ENCODE measurements at regions not wholly inside any gene's neighbourhood (a gene's known extent, or its start where the extent isn't known, plus 50 kb on each side); places are given as distances from the start of the nearest gene placed in this dataset.
"Not testable (repeated sequence)": the region's sequence is repeated elsewhere in the genome, so short reads cannot be mapped to it uniquely, and the experiment has no call there.

DNA sequence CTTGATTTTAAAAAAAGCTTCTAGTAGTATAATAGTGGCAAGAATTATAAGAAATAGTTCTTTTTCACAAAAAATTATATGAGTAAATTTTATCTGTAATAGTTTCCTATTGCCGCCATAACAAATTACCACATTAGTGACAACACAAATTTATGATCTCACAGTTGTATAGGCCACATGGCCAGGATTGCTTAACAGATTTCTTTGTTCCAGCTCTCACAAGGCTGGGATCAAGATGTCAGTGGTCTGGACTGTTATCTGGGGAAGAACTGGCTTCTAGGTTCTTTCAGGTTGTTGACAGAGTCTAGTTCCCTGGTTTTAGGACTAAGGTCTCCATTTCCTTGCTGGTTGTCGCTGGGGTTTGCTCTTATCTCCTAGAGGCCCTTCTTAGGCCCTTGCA lies 236.4 kb downstream of the USP25 start:
- Histone ChIP-seq H3K4me3 (ENCODE audit: control insufficient read depth in 1 of 2, extremely low read depth in 1 of 2, low read length in 1 of 2) (no peak overlapping the region), H3K27ac (ENCODE audit: low read length) (no peak overlapping the region), H3K9me3 (no peaks in the 10 kb centered on the region), H3K36me3 (ENCODE audit: control insufficient read depth in 2 of 2, extremely low read depth in 1 of 2, insufficient read depth in 1 of 2, low read length in 1 of 2) (no peaks in the 10 kb centered on the region), H3K27me3 (replicated peaks in 1 of 2; ENCODE audit: control insufficient read depth in 2 of 2, extremely low read depth in 1 of 2, insufficient read depth in 2 of 2, low read length in 1 of 2) (no peaks in the 10 kb centered on the region), H3K4me1 (ENCODE audit: control insufficient read depth in 1 of 2, extremely low read depth in 1 of 2, insufficient read depth in 2 of 2, low read length in 2 of 2) (no peaks in the 10 kb centered on the region)
- CTCF ChIA-PET = no interaction called here
- H3K27me3 Mint-ChIP-seq = peaks cover 1 to 3% of the 10 kb centered on the region in 2 donors
- H3K36me3 Mint-ChIP-seq = no peaks in the 10 kb centered on the region
- DNase-seq = no peak
- no peaks in the 10 kb centered on the region for H3K9me3 Mint-ChIP-seq
- POLR2A ChIA-PET = no interaction called here
- H3K4me3 Mint-ChIP-seq = no peak overlapping the region
- no CpG with 5 or more reads among the region's 2 CpGs for WGBS (ENCODE audit: insufficient coverage)
- H3K4me1 Mint-ChIP-seq = no peaks in the 10 kb centered on the region
- no peak for ATAC-seq (replicated peaks in 1 of 4)
- H3K27ac Mint-ChIP-seq = no peak overlapping the region

DNA sequence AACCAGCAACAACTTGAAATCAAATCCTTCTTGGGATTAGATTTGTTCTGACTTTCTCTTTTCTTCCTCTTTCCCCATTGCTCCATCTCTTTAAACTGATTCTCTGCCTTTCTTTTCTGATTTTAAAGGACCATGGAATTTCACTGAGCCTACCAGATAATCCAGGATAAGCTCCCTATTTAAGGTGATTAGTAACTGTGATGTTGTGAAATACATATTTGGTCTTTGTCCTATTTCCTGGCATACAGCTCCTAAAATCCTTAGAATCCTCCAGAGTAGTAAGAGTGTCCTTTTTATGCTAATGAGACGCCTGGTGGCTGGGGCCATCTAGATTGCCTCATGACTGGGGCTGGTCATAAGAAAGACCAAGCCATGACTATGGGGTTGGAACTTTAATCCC lies 236.9 kb downstream of the USP25 start:
- POLR2A ChIA-PET = no interaction called here

GRCh38 chr21:15967661-15968060 lies 237.9 kb downstream of the USP25 start:
- Mint-ChIP-seq H3K27ac (no peak overlapping the region), H3K4me3 (no peak overlapping the region), H3K4me1 (no peaks in the 10 kb centered on the region), H3K36me3 (no peaks in the 10 kb centered on the region), H3K9me3 (no peaks in the 10 kb centered on the region), H3K27me3 (peaks cover 0 to 3% of the 10 kb centered on the region in 2 donors)
- Histone ChIP-seq H3K27ac (ENCODE audit: low read length) (no peak overlapping the region), H3K27me3 (replicated peaks in 1 of 2; ENCODE audit: control insufficient read depth in 2 of 2, extremely low read depth in 1 of 2, insufficient read depth in 2 of 2, low read length in 1 of 2) (no peaks in the 10 kb centered on the region), H3K9me3 (no peaks in the 10 kb centered on the region), H3K4me3 (ENCODE audit: control insufficient read depth in 1 of 2, extremely low read depth in 1 of 2, low read length in 1 of 2) (no peak overlapping the region), H3K36me3 (ENCODE audit: control insufficient read depth in 2 of 2, extremely low read depth in 1 of 2, insufficient read depth in 1 of 2, low read length in 1 of 2) (no peaks in the 10 kb centered on the region), H3K4me1 (ENCODE audit: control insufficient read depth in 1 of 2, extremely low read depth in 1 of 2, insufficient read depth in 2 of 2, low read length in 2 of 2) (no peaks in the 10 kb centered on the region)
- CTCF ChIA-PET = no interaction called here
- POLR2A ChIA-PET = no interaction called here
- WGBS (ENCODE audit: insufficient coverage) = no CpG with 5 or more reads among the region's 5 CpGs
- ATAC-seq (replicated peaks in 1 of 4) (no peak), DNase-seq (no peak)

More for the DNA sequence above, 236.9 kb downstream of the USP25 start:
- ATAC-seq (replicated peaks in 1 of 4) (no peak), DNase-seq (no peak)
- no peaks in the 10 kb centered on the region for H3K9me3 Mint-ChIP-seq
- Histone ChIP-seq H3K9me3 (no peaks in the 10 kb centered on the region), H3K4me3 (ENCODE audit: control insufficient read depth in 1 of 2, extremely low read depth in 1 of 2, low read length in 1 of 2) (no peak overlapping the region), H3K36me3 (ENCODE audit: control insufficient read depth in 2 of 2, extremely low read depth in 1 of 2, insufficient read depth in 1 of 2, low read length in 1 of 2) (no peaks in the 10 kb centered on the region), H3K27ac (ENCODE audit: low read length) (no peak overlapping the region), H3K4me1 (ENCODE audit: control insufficient read depth in 1 of 2, extremely low read depth in 1 of 2, insufficient read depth in 2 of 2, low read length in 2 of 2) (no peaks in the 10 kb centered on the region), H3K27me3 (replicated peaks in 1 of 2; ENCODE audit: control insufficient read depth in 2 of 2, extremely low read depth in 1 of 2, insufficient read depth in 2 of 2, low read length in 1 of 2) (no peaks in the 10 kb centered on the region)
- CTCF ChIA-PET = interaction anchor here in 1 of 2 donors (0.5 kb wide), 1 partner anchor 86 kb away, joined by 3 read pairs; no protein-coding TSS in a partner anchor
- no peak overlapping the region for H3K27ac Mint-ChIP-seq
- H3K4me3 Mint-ChIP-seq = no peak overlapping the region
- no peaks in the 10 kb centered on the region for H3K4me1 Mint-ChIP-seq
- peaks cover 0 to 3% of the 10 kb centered on the region in 2 donors for H3K27me3 Mint-ChIP-seq
- no peaks in the 10 kb centered on the region for H3K36me3 Mint-ChIP-seq
- no CpG with 5 or more reads among the region's 1 CpG for WGBS (ENCODE audit: insufficient coverage)

DNA sequence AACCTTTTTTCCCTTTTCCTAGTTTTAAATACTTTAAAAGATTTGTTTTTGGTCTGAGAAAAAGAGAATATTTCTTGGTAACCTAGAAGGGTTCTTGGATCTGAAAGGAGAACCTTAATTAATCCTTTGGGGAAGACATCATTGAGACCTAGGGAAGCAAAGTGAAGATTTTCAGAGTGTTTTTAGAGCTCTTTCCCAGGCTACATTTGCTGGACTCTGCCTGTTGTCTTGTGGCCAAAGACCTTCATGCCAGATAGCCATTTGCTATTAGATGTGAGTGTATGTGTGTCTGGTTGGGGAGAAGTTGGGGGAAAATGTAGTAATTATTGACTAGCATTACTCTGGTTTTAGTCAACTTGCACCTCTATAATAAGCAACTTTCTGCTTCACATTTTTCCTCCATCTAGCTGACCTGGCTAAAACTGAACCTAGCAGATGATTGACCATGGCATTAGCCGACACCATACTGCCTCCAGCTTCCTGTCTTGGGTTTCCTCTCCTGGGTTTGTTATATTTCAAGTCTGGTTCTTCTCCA lies 239.1 kb downstream of the USP25 start:
- no CpG with 5 or more reads among the region's 1 CpG for WGBS (ENCODE audit: insufficient coverage)
- ATAC-seq (replicated peaks in 1 of 4) (no peak), DNase-seq (no peak)
- Mint-ChIP-seq H3K9me3 (no peaks in the 10 kb centered on the region), H3K4me1 (no peaks in the 10 kb centered on the region), H3K27me3 (peaks cover 3% of the 10 kb centered on the region in 2 donors), H3K4me3 (no peak overlapping the region), H3K27ac (no peak overlapping the region), H3K36me3 (no peaks in the 10 kb centered on the region)
- no peak overlapping the region for H3K4me3 ChIP-seq (ENCODE audit: control insufficient read depth in 1 of 2, extremely low read depth in 1 of 2, low read length in 1 of 2)
- ChIA-PET CTCF (no interaction called here), POLR2A (no interaction called here)
- H3K27me3 ChIP-seq (replicated peaks in 1 of 2; ENCODE audit: control insufficient read depth in 2 of 2, extremely low read depth in 1 of 2, insufficient read depth in 2 of 2, low read length in 1 of 2) = no peaks in the 10 kb centered on the region
- H3K9me3 ChIP-seq = no peaks in the 10 kb centered on the region
- H3K36me3 ChIP-seq (ENCODE audit: control insufficient read depth in 2 of 2, extremely low read depth in 1 of 2, insufficient read depth in 1 of 2, low read length in 1 of 2) = no peaks in the 10 kb centered on the region
- no peak overlapping the region for H3K27ac ChIP-seq (ENCODE audit: low read length)
- H3K4me1 ChIP-seq (ENCODE audit: control insufficient read depth in 1 of 2, extremely low read depth in 1 of 2, insufficient read depth in 2 of 2, low read length in 2 of 2) = no peaks in the 10 kb centered on the region

GRCh38 chr21:15976807-15977206 lies 247.0 kb downstream of the USP25 start:
- Mint-ChIP-seq H3K9me3 (no peaks in the 10 kb centered on the region), H3K27ac (no peak overlapping the region), H3K27me3 (peaks cover 3 to 4% of the 10 kb centered on the region in 2 donors), H3K4me1 (no peaks in the 10 kb centered on the region), H3K36me3 (no peaks in the 10 kb centered on the region), H3K4me3 (no peak overlapping the region)
- no peaks in the 10 kb centered on the region for H3K4me1 ChIP-seq (ENCODE audit: control insufficient read depth in 1 of 2, extremely low read depth in 1 of 2, insufficient read depth in 2 of 2, low read length in 2 of 2)
- DNase-seq (no peak), ATAC-seq (replicated peaks in 1 of 4) (no peak)
- CTCF ChIA-PET = no interaction called here
- H3K36me3 ChIP-seq (ENCODE audit: control insufficient read depth in 2 of 2, extremely low read depth in 1 of 2, insufficient read depth in 1 of 2, low read length in 1 of 2) = no peaks in the 10 kb centered on the region
- H3K27ac ChIP-seq (ENCODE audit: low read length) = no peak overlapping the region
- POLR2A ChIA-PET = no interaction called here
- no peak overlapping the region for H3K4me3 ChIP-seq (ENCODE audit: control insufficient read depth in 1 of 2, extremely low read depth in 1 of 2, low read length in 1 of 2)
- WGBS (ENCODE audit: insufficient coverage) = no CpG with 5 or more reads among the region's 1 CpG
- H3K27me3 ChIP-seq (replicated peaks in 1 of 2; ENCODE audit: control insufficient read depth in 2 of 2, extremely low read depth in 1 of 2, insufficient read depth in 2 of 2, low read length in 1 of 2) = no peaks in the 10 kb centered on the region
- no peaks in the 10 kb centered on the region for H3K9me3 ChIP-seq

DNA sequence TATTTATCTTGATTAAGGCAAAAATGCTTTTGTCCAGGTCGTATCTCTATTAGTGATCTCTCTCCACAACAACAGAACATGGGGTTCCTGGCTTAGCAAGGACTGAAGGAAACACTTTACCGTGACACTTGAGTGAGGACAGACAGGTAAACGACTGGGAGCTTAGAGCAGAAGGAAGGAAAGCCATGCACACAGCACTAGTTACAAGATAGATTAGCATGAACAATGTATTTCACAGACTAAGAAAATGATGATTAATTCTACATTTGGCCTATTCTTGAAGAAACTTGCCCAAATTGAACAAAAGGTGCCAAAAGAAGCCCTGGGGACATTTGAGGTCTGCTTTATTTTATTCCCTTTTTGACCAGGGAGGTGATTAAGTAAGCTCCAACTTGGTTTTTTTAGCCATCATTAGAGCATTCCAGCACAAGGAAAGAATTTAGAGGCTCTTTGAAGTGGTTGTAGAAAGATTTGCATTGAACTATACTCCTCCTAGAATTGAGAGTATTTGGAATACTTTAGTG lies 248.5 kb downstream of the USP25 start:
- CTCF ChIA-PET = no interaction called here
- Histone ChIP-seq H3K27me3 (replicated peaks in 1 of 2; ENCODE audit: control insufficient read depth in 2 of 2, extremely low read depth in 1 of 2, insufficient read depth in 2 of 2, low read length in 1 of 2) (no peaks in the 10 kb centered on the region), H3K36me3 (ENCODE audit: control insufficient read depth in 2 of 2, extremely low read depth in 1 of 2, insufficient read depth in 1 of 2, low read length in 1 of 2) (no peaks in the 10 kb centered on the region), H3K4me3 (ENCODE audit: control insufficient read depth in 1 of 2, extremely low read depth in 1 of 2, low read length in 1 of 2) (no peak overlapping the region), H3K4me1 (ENCODE audit: control insufficient read depth in 1 of 2, extremely low read depth in 1 of 2, insufficient read depth in 2 of 2, low read length in 2 of 2) (no peaks in the 10 kb centered on the region), H3K27ac (ENCODE audit: low read length) (no peak overlapping the region), H3K9me3 (no peaks in the 10 kb centered on the region)
- POLR2A ChIA-PET = no interaction called here
- Mint-ChIP-seq H3K27me3 (peaks cover 3 to 4% of the 10 kb centered on the region in 2 donors), H3K27ac (no peak overlapping the region), H3K36me3 (no peaks in the 10 kb centered on the region), H3K9me3 (no peaks in the 10 kb centered on the region), H3K4me3 (no peak overlapping the region), H3K4me1 (no peaks in the 10 kb centered on the region)
- no peak for DNase-seq
- ATAC-seq (replicated peaks in 1 of 4) = no peak
- no CpG with 5 or more reads among the region's 3 CpGs for WGBS (ENCODE audit: insufficient coverage)

- DNase-seq; POLR2A ChIA-PET; H3K9me3 Mint-ChIP-seq; H3K4me1 ChIP-seq (ENCODE audit: control insufficient read depth in 1 of 2, extremely low read depth in 1 of 2, insufficient read depth in 2 of 2, low read length in 2 of 2); ATAC-seq (replicated peaks in 1 of 4); H3K36me3 Mint-ChIP-seq; H3K27me3 Mint-ChIP-seq; H3K4me1 Mint-ChIP-seq; H3K9me3 ChIP-seq; H3K27me3 ChIP-seq (replicated peaks in 1 of 2; ENCODE audit: control insufficient read depth in 2 of 2, extremely low read depth in 1 of 2, insufficient read depth in 2 of 2, low read length in 1 of 2); H3K27ac ChIP-seq (ENCODE audit: low read length); H3K4me3 ChIP-seq (ENCODE audit: control insufficient read depth in 1 of 2, extremely low read depth in 1 of 2, low read length in 1 of 2); H3K27ac Mint-ChIP-seq; CTCF ChIA-PET; H3K36me3 ChIP-seq (ENCODE audit: control insufficient read depth in 2 of 2, extremely low read depth in 1 of 2, insufficient read depth in 1 of 2, low read length in 1 of 2); H3K4me3 Mint-ChIP-seq: not testable (repeated sequence)
- WGBS (ENCODE audit: insufficient coverage) = 95% methylated on average over 4 of the region's 6 CpGs
Observed at GRCh38 chr21:15979493-15979892, 249.7 kb downstream of the USP25 start.

Data from T-cell (primary cell).